Spleen (tissue), 11 donors: ENCODE measurements at regions not wholly inside any gene's neighbourhood (a gene's known extent, or its start where the extent isn't known, plus 50 kb on each side); places are given as distances from the start of the nearest gene placed in this dataset.

Source experiments
- DNase-seq: peaks from one replicate; pipeline ENCODE4 v3.0.0-alpha.2; 2020
- H3K27ac ChIP-seq, 8 donors: fragments of 200-600 bp; sonication (generic) in 7 of 8; 1 replicate in 4 of 8; 2 replicates in 4 of 8; pipeline versions ENCODE4 v1.5.0 to v1.8.0; 2016 to 2021; ENCODE audit warnings: inconsistent platforms in 4 of 8, mild to moderate bottlenecking in 4 of 8, moderate library complexity in 1 of 8
- H3K27me3 ChIP-seq, 7 donors: fragments of 200-600 bp; sonication (generic) in 6 of 7; replicated peaks in 1 of 7; 1 replicate in 4 of 7; 2 replicates in 3 of 7; pipeline versions ENCODE4 v1.5.0 to v1.8.0; 2016 to 2021; ENCODE audit warnings: inconsistent platforms in 3 of 7, mild to moderate bottlenecking in 1 of 7
- H3K36me3 ChIP-seq, 6 donors: fragments of 200-600 bp; sonication (generic) in 5 of 6; 1 replicate in 4 of 6; 2 replicates in 2 of 6; pipeline versions ENCODE4 v1.5.0 to v1.8.0; 2016 to 2021; ENCODE audit warnings: inconsistent platforms in 2 of 6
- H3K4me1 ChIP-seq, 6 donors: fragments of 200-600 bp; sonication (generic) in 5 of 6; 1 replicate in 3 of 6; 2 replicates in 3 of 6; pipeline versions ENCODE4 v1.5.0 to v1.8.0; 2016 to 2021; ENCODE audit warnings: inconsistent platforms in 3 of 6
- H3K4me3 ChIP-seq, 8 donors: fragments of 200-600 bp; sonication (generic) in 7 of 8; 1 replicate in 4 of 8; 2 replicates in 4 of 8; pipeline versions ENCODE4 v1.5.0 to v1.8.0; 2016 to 2021; ENCODE audit warnings: inconsistent platforms in 4 of 8, mild to moderate bottlenecking in 4 of 8, moderate library complexity in 2 of 8
- H3K9me3 ChIP-seq, 8 donors: fragments of 200-600 bp; sonication (generic) in 7 of 8; 1 replicate in 4 of 8; 2 replicates in 4 of 8; pipeline versions ENCODE4 v1.5.0 to v1.8.0; 2016 to 2021; ENCODE audit warnings: inconsistent platforms in 4 of 8
- CTCF ChIP-seq, 11 experiments: fragments of 200-600 bp in 7 of 11; fragments of 450-650 bp in 4 of 11; sonication (generic) in 4 of 11; IDR thresholded peaks in 8 of 11; conservative IDR thresholded peaks in 3 of 11; 1 replicate in 7 of 11; 2 replicates in 4 of 11; pipeline versions ENCODE4 v1.4.0 to v1.8.0; 2016 to 2021; ENCODE audit warnings: antibody characterized with exemption in 11 of 11, inconsistent platforms in 4 of 11, mild to moderate bottlenecking in 1 of 11
- POLR2A ChIP-seq, 3 donors: fragments of 450-650 bp; IDR thresholded peaks; one replicate each; pipeline ENCODE4 v1.5.1; 2017; ENCODE audit warnings: antibody characterized with exemption in 3 of 3, mild to moderate bottlenecking in 1 of 3
- POLR2AphosphoS5 ChIP-seq, 3 donors: sonication (generic); formaldehyde crosslinking; IDR thresholded peaks; one replicate each; pipeline ENCODE4 v1.5.1; 2017; ENCODE audit warnings: antibody characterized with exemption in 3 of 3
- WGBS, 5 donors: extraction: QIAGEN DNeasy Blood & Tissue Kit in 3 of 5; methylation state at CpG; one replicate each; pipeline versions ENCODE4 v1.1.5 to v1.1.7; 2013 to 2018; 5-methylcytosine and 5-hydroxymethylcytosine counted together
- intact Hi-C: fragments of 100-400 bp; cut with DNase I; formaldehyde crosslinking; loops from one replicate; pipeline ENCODE4 v1.15.0; 2023; ENCODE audit warnings: low total_unique reads
- donor health status: healthy with polysubstance abuse.
- donor health status: DM: no; HTN: no; CAD: no; lungs with moderate emphysema.
- donor health status: DM: no; HTN: no; CAD: no.
- donor health status: Bipolar disorder and iron deficiency.
- donor health status: healthy.
- donor health status: DM: no; HTN: no; CAD: no.
- donor health status: DM: yes; HTN: yes; CAD: no.

GRCh38 chr11:24082860-24083259, 414.0 kb upstream of the LUZP2 start:
- Histone ChIP-seq H3K4me1 (no peaks in the 10 kb centered on the region), H3K9me3 (no peaks in the 10 kb centered on the region), H3K36me3 (no peaks in the 10 kb centered on the region), H3K27ac (no peak overlapping the region), H3K27me3 (no peaks in the 10 kb centered on the region), H3K4me3 (no peak overlapping the region)
- TF ChIP-seq CTCF (IDR thresholded peaks at IDR 0.05 in 8 of 11, conservative IDR thresholded peaks at IDR 0.05 in 3 of 11): no peak
- TF ChIP-seq POLR2AphosphoS5 (IDR thresholded peaks at IDR 0.05): no peak
- no peak for TF ChIP-seq POLR2A (IDR thresholded peaks at IDR 0.05)
- DNase-seq: no peak
- intact Hi-C loops: no loop called here
- WGBS, 5 donors: 30 to 77% (median 56%) methylated on average over 1 of the region's 1 CpG

- Histone ChIP-seq H3K9me3 (no peaks in the 10 kb centered on the region), H3K36me3 (no peaks in the 10 kb centered on the region), H3K4me3 (no peak overlapping the region), H3K4me1 (no peaks in the 10 kb centered on the region), H3K27me3 (no peaks in the 10 kb centered on the region), H3K27ac (no peak overlapping the region)
- TF ChIP-seq POLR2AphosphoS5 (IDR thresholded peaks at IDR 0.05) (no peak), POLR2A (IDR thresholded peaks at IDR 0.05) (no peak), CTCF (IDR thresholded peaks at IDR 0.05 in 8 of 11, conservative IDR thresholded peaks at IDR 0.05 in 3 of 11) (no peak)
- no peak for DNase-seq
- WGBS, 5 donors: 41 to 67% (median 43%) methylated on average over 1 of the region's 1 CpG
- intact Hi-C loops: no loop called here
These were observed 411.9 kb upstream of the LUZP2 start for GRCh38 chr11:24084956-24085355.

GRCh38 chr11:24086921-24087320, 409.9 kb upstream of the LUZP2 start:
- no peak for DNase-seq
- TF ChIP-seq POLR2A (IDR thresholded peaks at IDR 0.05): no peak
- TF ChIP-seq POLR2AphosphoS5 (IDR thresholded peaks at IDR 0.05): no peak
- no peak for TF ChIP-seq CTCF (IDR thresholded peaks at IDR 0.05 in 8 of 11, conservative IDR thresholded peaks at IDR 0.05 in 3 of 11)
- no peaks in the 10 kb centered on the region for H3K27me3 ChIP-seq
- H3K4me3 ChIP-seq: no peak overlapping the region
- no peaks in the 10 kb centered on the region for H3K9me3 ChIP-seq
- no peaks in the 10 kb centered on the region for H3K4me1 ChIP-seq
- no peak overlapping the region for H3K27ac ChIP-seq
- 67 to 92% (median 85%) methylated on average over 2 of the region's 2 CpGs for WGBS, 5 donors
- no peaks in the 10 kb centered on the region for H3K36me3 ChIP-seq
- intact Hi-C loops: no loop called here

- H3K4me1 ChIP-seq: no peaks in the 10 kb centered on the region
- no peak for DNase-seq
- H3K27me3 ChIP-seq: no peaks in the 10 kb centered on the region
- no peaks in the 10 kb centered on the region for H3K36me3 ChIP-seq
- TF ChIP-seq POLR2A (IDR thresholded peaks at IDR 0.05) (no peak), POLR2AphosphoS5 (IDR thresholded peaks at IDR 0.05) (no peak), CTCF (IDR thresholded peaks at IDR 0.05 in 8 of 11, conservative IDR thresholded peaks at IDR 0.05 in 3 of 11) (no peak)
- no peak overlapping the region for H3K27ac ChIP-seq
- 84 to 94% (median 91%) methylated on average over 2 of the region's 2 CpGs for WGBS, 5 donors
- H3K9me3 ChIP-seq: no peaks in the 10 kb centered on the region
- intact Hi-C loops: no loop called here
- no peak overlapping the region for H3K4me3 ChIP-seq
These were observed 405.3 kb upstream of the LUZP2 start for GRCh38 chr11:24091594-24091993.
